HG03097 (cell line): ENCODE measurements at regions not wholly inside any gene's neighbourhood (a gene's known extent, or its start where the extent isn't known, plus 50 kb on each side); places are given as distances from the start of the nearest gene placed in this dataset.

Source experiments
- ATAC-seq: cut with Tn5 transposase; IDR thresholded peaks from one replicate; pipeline ENCODE4 v1.9.1; 2021; ENCODE audit not compliant: unreplicated experiment, low FRiP score

GRCh38 chr17:71033336-71033735 is 864.0 kb downstream of the KCNJ2 start:
- ATAC-seq: no peak

- ATAC-seq: no peak
Observed at GRCh38 chr17:71035226-71035625, 865.9 kb downstream of the KCNJ2 start.

- no peak for ATAC-seq
Observed at GRCh38 chr17:71037386-71037785, 868.1 kb downstream of the KCNJ2 start.

- ATAC-seq: no peak
Observed at GRCh38 chr17:71039391-71039790, 870.1 kb downstream of the KCNJ2 start.

GRCh38 chr17:71052971-71053370 is 883.6 kb downstream of the KCNJ2 start:
- ATAC-seq: no peak

GRCh38 chr17:71055128-71055527 is 885.8 kb downstream of the KCNJ2 start:
- ATAC-seq: no peak

GRCh38 chr17:71057448-71057847 is 888.1 kb downstream of the KCNJ2 start:
- no peak for ATAC-seq

GRCh38 chr17:71057938-71058337 is 888.6 kb downstream of the KCNJ2 start:
- no peak for ATAC-seq

- no peak for ATAC-seq
Observed at GRCh38 chr17:71063127-71063526, 893.8 kb downstream of the KCNJ2 start.

GRCh38 chr17:71063559-71063958 is 894.2 kb downstream of the KCNJ2 start:
- no peak for ATAC-seq

GRCh38 chr17:71067669-71068407 is 898.5 kb downstream of the KCNJ2 start:
- ATAC-seq: no peak

- no peak for ATAC-seq
Observed at GRCh38 chr17:71068408-71068750, 899.0 kb downstream of the KCNJ2 start.

GRCh38 chr17:71071041-71071440 is 901.7 kb downstream of the KCNJ2 start:
- ATAC-seq: no peak

GRCh38 chr17:71071837-71072236 is 902.5 kb downstream of the KCNJ2 start:
- no peak for ATAC-seq

- ATAC-seq: no peak
Observed at GRCh38 chr17:71080937-71081336, 911.6 kb downstream of the KCNJ2 start.

GRCh38 chr17:71081666-71082065 is 912.3 kb downstream of the KCNJ2 start:
- ATAC-seq: no peak

GRCh38 chr17:71084219-71084618 is 914.9 kb downstream of the KCNJ2 start:
- no peak for ATAC-seq

GRCh38 chr17:71084838-71085237 is 915.5 kb downstream of the KCNJ2 start:
- ATAC-seq: no peak

GRCh38 chr17:71085238-71086033 is 916.1 kb downstream of the KCNJ2 start:
- no peak for ATAC-seq

GRCh38 chr17:71089431-71089830 is 920.1 kb downstream of the KCNJ2 start:
- ATAC-seq: no peak

- ATAC-seq: no peak
Observed at GRCh38 chr17:71098071-71098470, 928.7 kb downstream of the KCNJ2 start.
